Activated naive CD4-positive, alpha-beta T cell treated with anti-CD3 and anti-CD28 coated beads for 36 hours (primary cell): ENCODE measurements at regions not wholly inside any gene's neighbourhood (a gene's known extent, or its start where the extent isn't known, plus 50 kb on each side); places are given as distances from the start of the nearest gene placed in this dataset.
"Not testable (repeated sequence)": the region's sequence is repeated elsewhere in the genome, so short reads cannot be mapped to it uniquely, and the experiment has no call there.

Experiments used
- CTCF ChIA-PET: fragments of 350-600 bp; sonication (Branson Sonifier 250); formaldehyde crosslinking; loops from one replicate; lab custom pipeline; 2021; ENCODE audit warnings: antibody characterized with exemption; lab: Charles Lee
- DNase-seq: peaks from one replicate; pipeline ENCODE4 v3.0.0-alpha.2; 2020
- H3K27ac Mint-ChIP-seq: one replicate; pipeline ENCODE4 v1.8.0; 2021; ENCODE audit warnings: mild to moderate bottlenecking, mixed read lengths
- H3K27me3 Mint-ChIP-seq: one replicate; pipeline ENCODE4 v1.8.0; 2021; ENCODE audit warnings: low read depth, mixed read lengths
- H3K36me3 Mint-ChIP-seq: one replicate; pipeline ENCODE4 v1.8.0; 2021; ENCODE audit warnings: low read depth, mixed read lengths
- H3K4me1 Mint-ChIP-seq: one replicate; pipeline ENCODE4 v1.8.0; 2021; ENCODE audit warnings: low read depth, mixed read lengths
- H3K4me3 Mint-ChIP-seq: one replicate; pipeline ENCODE4 v1.8.0; 2021; ENCODE audit warnings: mild to moderate bottlenecking, moderate library complexity, mixed read lengths
- H3K9me3 Mint-ChIP-seq: one replicate; pipeline ENCODE4 v1.8.0; 2021; ENCODE audit warnings: mixed read lengths
- intact Hi-C: fragments of 100-400 bp; cut with micrococcal nuclease; formaldehyde crosslinking; loops from one replicate; pipeline ENCODE4 v1.15.1; 2023

DNA sequence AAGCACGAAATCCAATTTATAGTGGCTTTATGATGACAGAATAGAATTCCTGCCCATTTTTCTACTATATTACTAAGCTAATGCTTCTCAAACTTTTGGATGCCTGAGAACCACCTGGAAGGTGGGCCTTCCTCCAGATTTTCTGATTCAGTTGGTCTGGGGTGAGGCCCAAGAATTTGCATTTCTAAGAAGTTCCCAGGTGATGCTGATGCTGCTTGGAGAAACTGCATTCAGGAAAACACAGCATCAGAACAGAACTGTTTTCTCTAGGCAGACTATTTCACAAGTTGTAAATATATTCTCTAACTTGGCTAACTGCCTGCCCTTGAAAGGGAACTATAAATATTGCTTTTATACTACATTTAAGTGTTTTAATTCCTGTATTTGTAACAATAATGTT is 644.9 kb upstream of the DPPA4 start:
- H3K27me3 Mint-ChIP-seq = no peaks in the 10 kb centered on the region
- CTCF ChIA-PET = no interaction called here
- H3K4me1 Mint-ChIP-seq = no peaks in the 10 kb centered on the region
- no peak for DNase-seq
- intact Hi-C loops = no loop called here
- no peak overlapping the region for H3K4me3 Mint-ChIP-seq
- no peaks in the 10 kb centered on the region for H3K9me3 Mint-ChIP-seq
- no peaks in the 10 kb centered on the region for H3K36me3 Mint-ChIP-seq
- no peak overlapping the region for H3K27ac Mint-ChIP-seq

- no peaks in the 10 kb centered on the region for H3K4me1 Mint-ChIP-seq
- no peak for DNase-seq
- intact Hi-C loops = no loop called here
- no peak overlapping the region for H3K4me3 Mint-ChIP-seq
- no peaks in the 10 kb centered on the region for H3K27me3 Mint-ChIP-seq
- no peak overlapping the region for H3K27ac Mint-ChIP-seq
- CTCF ChIA-PET = no interaction called here
- no peaks in the 10 kb centered on the region for H3K36me3 Mint-ChIP-seq
- H3K9me3 Mint-ChIP-seq = no peaks in the 10 kb centered on the region
Observed at GRCh38 chr3:109984976-109985375, 647.6 kb upstream of the DPPA4 start.

DNA sequence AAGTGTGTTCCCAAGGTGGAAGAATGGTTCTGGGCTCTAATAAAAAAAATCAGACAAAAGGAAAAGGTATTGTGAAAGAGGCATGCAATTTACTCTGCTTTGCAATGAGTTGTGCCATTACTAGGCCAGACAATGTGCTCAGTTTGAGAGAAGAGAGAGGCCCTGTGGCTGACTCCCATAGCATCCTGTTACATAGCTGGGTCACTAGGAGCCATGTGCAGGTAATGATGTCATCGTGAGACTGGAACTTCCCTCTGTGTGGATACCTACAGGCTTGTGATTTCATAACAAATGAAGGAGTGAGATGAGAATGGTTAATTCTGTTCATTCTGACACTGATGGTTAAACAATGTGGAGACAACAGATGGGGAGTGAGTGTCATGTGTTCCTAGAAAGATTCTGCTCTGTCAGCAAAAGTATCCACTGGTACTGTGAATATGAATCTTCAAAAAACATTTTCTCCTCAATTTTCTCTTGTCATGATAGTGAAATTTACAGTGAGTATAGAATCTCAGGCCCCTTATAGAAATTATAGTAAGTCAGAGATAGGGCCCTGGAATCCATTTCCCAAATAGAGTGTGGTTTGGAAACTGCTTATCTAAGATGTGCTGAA is 648.7 kb upstream of the DPPA4 start:
- intact Hi-C loops = no loop called here
- DNase-seq = peak; percentile 16

DNA sequence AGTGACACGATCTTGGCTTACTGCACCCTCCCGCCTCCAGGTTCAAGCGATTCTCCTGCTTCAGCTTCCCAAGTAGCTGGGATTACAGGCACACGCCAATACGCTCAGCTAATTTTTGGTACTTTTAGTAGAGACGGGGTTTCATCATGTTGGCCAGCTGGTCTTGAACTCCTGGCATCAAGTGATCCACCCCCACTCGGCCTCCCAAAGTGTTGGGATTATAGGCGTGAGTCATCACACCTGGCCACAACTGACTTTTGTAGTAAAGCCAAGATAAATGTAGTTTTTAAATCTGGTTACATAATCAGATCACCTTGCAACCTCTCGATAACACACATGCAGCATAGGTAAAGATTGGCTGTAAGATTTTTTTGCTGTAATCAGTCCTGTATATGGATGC is 657.5 kb upstream of the DPPA4 start:
- H3K4me1 Mint-ChIP-seq = no peaks in the 10 kb centered on the region
- H3K27me3 Mint-ChIP-seq = peaks cover 2% of the 10 kb centered on the region
- no peak for DNase-seq
- no peak overlapping the region for H3K4me3 Mint-ChIP-seq
- H3K9me3 Mint-ChIP-seq = peaks cover 4% of the 10 kb centered on the region
- H3K36me3 Mint-ChIP-seq = no peaks in the 10 kb centered on the region
- no peak overlapping the region for H3K27ac Mint-ChIP-seq
- intact Hi-C loops = no loop called here
- CTCF ChIA-PET = interaction anchor here (0.7 kb wide), 1 partner anchor 18 kb away, joined by 3 read pairs; no protein-coding TSS in a partner anchor

More for the DNA sequence above, 648.7 kb upstream of the DPPA4 start:
- H3K27me3 Mint-ChIP-seq = no peaks in the 10 kb centered on the region
- no peak overlapping the region for H3K4me3 Mint-ChIP-seq
- H3K27ac Mint-ChIP-seq = no peak overlapping the region
- H3K36me3 Mint-ChIP-seq = no peaks in the 10 kb centered on the region
- no peaks in the 10 kb centered on the region for H3K9me3 Mint-ChIP-seq
- H3K4me1 Mint-ChIP-seq = no peaks in the 10 kb centered on the region
- CTCF ChIA-PET = no interaction called here

DNA sequence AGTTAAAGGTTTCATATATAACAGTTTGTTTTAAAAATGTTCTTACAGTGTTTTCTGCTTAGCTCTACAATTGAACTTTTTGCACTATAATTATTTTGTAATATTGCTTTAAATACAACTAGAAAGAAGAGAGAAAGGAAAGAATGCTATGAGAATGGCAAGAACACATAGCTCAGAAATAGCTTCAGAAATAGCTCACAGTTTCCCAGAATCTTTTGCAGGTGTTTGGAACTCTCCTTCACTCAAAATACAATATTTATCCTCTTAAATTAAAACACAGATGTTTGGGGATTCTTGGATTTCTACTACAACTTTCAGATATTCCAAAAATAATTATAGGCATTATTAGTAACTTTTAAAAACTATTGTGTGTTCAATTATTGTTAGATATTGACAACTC is 658.0 kb upstream of the DPPA4 start:
- Mint-ChIP-seq H3K9me3 (peaks cover 4% of the 10 kb centered on the region), H3K27me3 (peaks cover 2% of the 10 kb centered on the region), H3K4me3 (no peak overlapping the region), H3K36me3 (no peaks in the 10 kb centered on the region), H3K27ac (no peak overlapping the region), H3K4me1 (no peaks in the 10 kb centered on the region)
- DNase-seq = no peak
- CTCF ChIA-PET = no interaction called here
- intact Hi-C loops = no loop called here

DNA sequence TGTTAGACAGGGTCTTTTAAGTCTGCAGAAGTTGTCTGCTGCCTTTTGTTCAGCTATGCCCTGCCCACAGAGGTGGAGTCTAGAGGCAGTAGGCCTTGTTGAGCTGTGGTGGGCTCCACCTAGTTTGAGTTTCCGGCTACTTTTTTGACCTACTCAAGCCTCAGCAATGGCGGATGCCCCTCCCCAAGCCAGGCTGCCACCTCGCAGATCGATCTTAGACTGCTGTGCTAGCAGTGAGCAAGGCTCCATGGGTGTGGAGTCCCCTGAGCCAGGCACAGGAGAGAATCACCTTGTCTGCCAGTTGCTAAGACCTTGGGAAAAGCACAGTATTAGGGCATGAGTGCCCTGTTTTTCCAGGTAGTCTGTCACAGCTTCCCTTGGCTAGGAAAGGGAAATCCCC is 664.6 kb upstream of the DPPA4 start:
- H3K4me1 Mint-ChIP-seq, H3K4me3 Mint-ChIP-seq, H3K27me3 Mint-ChIP-seq, DNase-seq, H3K9me3 Mint-ChIP-seq, CTCF ChIA-PET, H3K36me3 Mint-ChIP-seq, intact Hi-C loops, H3K27ac Mint-ChIP-seq: not testable (repeated sequence)

DNA sequence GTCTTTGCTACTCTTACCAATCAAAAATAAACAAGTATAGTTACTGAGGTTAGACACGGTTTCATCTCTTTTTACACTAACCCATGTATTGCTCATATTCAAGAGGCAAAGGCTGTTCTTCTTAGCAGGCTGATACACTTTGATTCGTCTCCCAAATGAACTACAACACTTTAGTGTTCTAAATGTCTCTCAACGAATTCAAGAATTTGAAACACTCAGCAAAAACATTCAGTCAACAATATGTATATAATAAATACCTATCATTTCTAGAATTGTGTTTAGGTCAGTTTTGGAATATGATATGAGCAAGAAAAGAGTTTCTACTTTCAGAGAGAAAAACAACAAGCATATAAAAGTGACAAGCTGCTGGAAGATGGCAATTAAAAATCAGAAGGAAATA is 669.6 kb upstream of the DPPA4 start:
- intact Hi-C loops = no loop called here

DNA sequence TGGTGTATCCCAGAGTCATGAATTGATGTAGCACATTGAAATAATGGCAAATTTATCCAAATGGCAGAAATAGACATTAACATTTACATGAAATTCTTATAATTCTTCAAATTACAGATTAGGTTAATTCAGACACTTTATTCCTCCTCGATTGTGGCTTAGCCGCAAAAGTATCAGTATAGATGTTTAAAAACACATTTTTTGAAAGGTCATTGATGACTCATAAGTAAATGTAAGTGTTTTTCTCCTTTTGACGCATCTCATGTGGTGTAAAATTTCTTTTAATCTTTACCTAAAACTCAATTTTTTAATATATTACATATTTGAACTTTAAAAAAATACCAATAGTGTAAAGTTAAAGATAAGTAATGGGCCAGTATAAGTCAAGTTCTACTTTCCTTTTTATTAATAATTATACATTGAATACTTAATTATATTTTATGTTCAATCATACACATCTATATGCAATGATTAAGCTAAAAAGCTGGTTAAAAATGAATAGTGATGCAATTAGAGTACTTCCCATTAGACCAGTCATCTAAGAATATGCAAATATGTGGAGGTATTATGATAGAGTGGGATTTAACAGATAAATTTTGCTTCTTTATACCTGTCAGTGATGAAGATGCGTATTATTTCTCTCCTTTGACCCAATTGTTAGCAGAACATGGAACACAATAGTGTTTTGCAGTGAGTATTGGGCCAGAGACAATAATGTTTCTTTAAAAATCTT is 678.1 kb upstream of the DPPA4 start:
- intact Hi-C loops = loop anchor here (1.0 kb wide), 1 partner anchor 88 kb away; no protein-coding TSS in a partner anchor
- Mint-ChIP-seq H3K27ac (no peak overlapping the region), H3K4me3 (no peak overlapping the region), H3K36me3 (no peaks in the 10 kb centered on the region), H3K27me3 (no peaks in the 10 kb centered on the region), H3K4me1 (peaks cover 2% of the 10 kb centered on the region), H3K9me3 (peaks cover 8% of the 10 kb centered on the region)
- DNase-seq = no peak
- CTCF ChIA-PET = no interaction called here

More for the DNA sequence above, 669.6 kb upstream of the DPPA4 start:
- Mint-ChIP-seq H3K9me3 (no peaks in the 10 kb centered on the region), H3K36me3 (no peaks in the 10 kb centered on the region), H3K4me3 (no peak overlapping the region), H3K4me1 (no peaks in the 10 kb centered on the region), H3K27ac (no peak overlapping the region), H3K27me3 (no peaks in the 10 kb centered on the region)
- CTCF ChIA-PET = no interaction called here
- DNase-seq = no peak

GRCh38 chr3:110016235-110016815 is 679.0 kb upstream of the DPPA4 start:
- CTCF ChIA-PET = no interaction called here
- no peaks in the 10 kb centered on the region for H3K27me3 Mint-ChIP-seq
- peaks cover 2% of the 10 kb centered on the region for H3K4me1 Mint-ChIP-seq
- H3K36me3 Mint-ChIP-seq = no peaks in the 10 kb centered on the region
- H3K27ac Mint-ChIP-seq = no peak overlapping the region
- no peak overlapping the region for H3K4me3 Mint-ChIP-seq
- no peak for DNase-seq
- intact Hi-C loops = no loop called here
- peaks cover 8% of the 10 kb centered on the region for H3K9me3 Mint-ChIP-seq

DNA sequence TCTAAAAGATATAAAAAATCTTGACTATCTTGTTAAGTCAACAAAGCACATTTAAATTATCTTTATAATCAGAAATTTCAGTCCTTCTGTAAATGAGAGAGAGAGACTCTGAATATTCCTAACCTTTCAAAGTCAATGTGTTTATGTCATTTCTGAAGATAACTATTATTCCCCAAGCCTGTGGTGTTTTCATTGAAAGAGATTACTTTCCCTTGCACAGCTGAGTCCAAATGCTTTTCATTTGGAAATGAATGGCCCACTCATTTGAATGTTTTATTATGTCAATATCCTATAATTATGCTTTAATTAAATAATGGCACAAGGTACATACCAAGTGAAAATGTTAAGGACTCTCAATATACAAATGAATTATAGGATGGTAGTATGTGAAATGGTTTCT is 680.0 kb upstream of the DPPA4 start:
- intact Hi-C loops = no loop called here
- Mint-ChIP-seq H3K27ac (no peak overlapping the region), H3K27me3 (no peaks in the 10 kb centered on the region), H3K4me1 (peaks cover 4% of the 10 kb centered on the region), H3K36me3 (no peaks in the 10 kb centered on the region), H3K4me3 (no peak overlapping the region), H3K9me3 (peaks cover 8% of the 10 kb centered on the region)
- CTCF ChIA-PET = no interaction called here
- no peak for DNase-seq

DNA sequence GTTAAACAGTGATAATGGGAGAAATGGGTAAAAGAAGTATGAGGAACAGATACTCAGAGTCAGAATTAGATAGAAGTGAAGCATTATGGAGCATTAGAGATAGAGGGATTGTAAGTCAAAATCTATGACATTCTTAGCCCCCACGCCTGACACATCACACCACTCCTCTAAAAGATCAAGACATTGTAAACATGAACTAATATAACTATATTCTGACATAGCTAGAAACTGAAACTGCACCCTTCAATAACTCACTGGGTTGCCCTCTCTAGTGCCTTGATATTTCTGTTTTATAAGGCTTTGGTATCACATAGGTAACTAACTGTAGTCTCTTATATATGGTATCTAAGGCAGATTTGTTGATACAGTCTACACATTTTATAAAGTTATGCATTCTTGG is 684.3 kb upstream of the DPPA4 start:
- no peak overlapping the region for H3K27ac Mint-ChIP-seq
- DNase-seq = no peak
- H3K27me3 Mint-ChIP-seq = no peaks in the 10 kb centered on the region
- intact Hi-C loops = no loop called here
- no peak overlapping the region for H3K4me3 Mint-ChIP-seq
- H3K36me3 Mint-ChIP-seq = no peaks in the 10 kb centered on the region
- peaks cover 2% of the 10 kb centered on the region for H3K4me1 Mint-ChIP-seq
- CTCF ChIA-PET = no interaction called here
- H3K9me3 Mint-ChIP-seq = peaks cover 3% of the 10 kb centered on the region

DNA sequence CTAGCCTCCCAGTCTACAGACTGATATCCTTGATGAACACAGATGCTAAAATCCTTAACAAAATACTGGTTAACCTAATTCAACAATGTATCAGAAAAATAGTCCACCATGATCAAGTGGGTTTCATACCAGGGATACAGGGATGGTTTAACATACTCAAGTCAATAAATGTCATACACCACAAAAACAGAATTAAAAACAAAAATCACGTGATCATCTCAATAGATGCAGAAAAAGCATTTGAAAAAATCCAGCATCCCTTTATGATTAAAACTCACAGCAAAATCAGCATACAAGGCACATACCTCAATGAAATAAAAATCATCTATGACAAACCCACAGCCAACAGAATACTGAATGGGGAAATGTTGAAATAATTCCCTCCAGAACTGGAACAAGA is 685.7 kb upstream of the DPPA4 start:
- DNase-seq, CTCF ChIA-PET, H3K27ac Mint-ChIP-seq, H3K9me3 Mint-ChIP-seq, H3K27me3 Mint-ChIP-seq, H3K36me3 Mint-ChIP-seq, H3K4me1 Mint-ChIP-seq, intact Hi-C loops, H3K4me3 Mint-ChIP-seq: not testable (repeated sequence)

- intact Hi-C loops = no loop called here
- H3K4me3 Mint-ChIP-seq = no peak overlapping the region
- CTCF ChIA-PET = no interaction called here
- no peak overlapping the region for H3K27ac Mint-ChIP-seq
- H3K27me3 Mint-ChIP-seq = no peaks in the 10 kb centered on the region
- peaks cover 3% of the 10 kb centered on the region for H3K9me3 Mint-ChIP-seq
- no peak for DNase-seq
- H3K36me3 Mint-ChIP-seq = no peaks in the 10 kb centered on the region
- peaks cover 2% of the 10 kb centered on the region for H3K4me1 Mint-ChIP-seq
Observed at GRCh38 chr3:110026421-110026820, 689.1 kb upstream of the DPPA4 start.
